Stomach (tissue), 8 donors: ENCODE measurements at regions not wholly inside any gene's neighbourhood (a gene's known extent, or its start where the extent isn't known, plus 50 kb on each side); places are given as distances from the start of the nearest gene placed in this dataset.
"Not testable (repeated sequence)": the region's sequence is repeated elsewhere in the genome, so short reads cannot be mapped to it uniquely, and the experiment has no call there.

ENCODE experiments used
- DNase-seq, 2 donors: peaks; one replicate each; pipeline versions ENCODE4 v3.0.0 to v3.0.0-alpha.2; 2013 to 2019
- H3K27ac ChIP-seq, 5 donors: fragments of 200-600 bp in 4 of 5; sonication (generic) in 4 of 5; one replicate each; pipeline ENCODE4 v1.5.1; 2013 to 2019; ENCODE audit warnings: mild to moderate bottlenecking in 1 of 5, moderate library complexity in 1 of 5
- H3K27me3 ChIP-seq, 3 donors: fragments of 200-600 bp; sonication (generic); one replicate each; pipeline ENCODE4 v1.5.1; 2017 to 2019; ENCODE audit warnings: mixed run types in 1 of 3
- H3K36me3 ChIP-seq, 4 donors: fragments of 200-600 bp; sonication (generic); 1 replicate in 3 of 4; 2 replicates in 1 of 4; pipeline ENCODE4 v1.5.1; 2016 to 2019
- H3K4me1 ChIP-seq, 4 donors: fragments of 200-600 bp; sonication (generic); one replicate each; pipeline ENCODE4 v1.5.1; 2016 to 2019
- H3K4me3 ChIP-seq, 4 donors: fragments of 200-600 bp; sonication (generic) in 3 of 4; one replicate each; pipeline ENCODE4 v1.5.1; 2016 to 2019; ENCODE audit warnings: mild to moderate bottlenecking in 1 of 4
- H3K9me3 ChIP-seq, 4 donors: fragments of 200-600 bp; sonication (generic); one replicate each; pipeline ENCODE4 v1.5.1; 2016 to 2019
- CTCF ChIP-seq, 7 experiments: fragments of 450-650 bp in 4 of 7; fragments of 200-600 bp in 3 of 7; sonication (generic) in 3 of 7; IDR thresholded peaks; one replicate each; pipeline ENCODE4 v1.5.1; 2016 to 2019; ENCODE audit warnings: antibody characterized with exemption in 7 of 7, control low read depth in 2 of 7, mild to moderate bottlenecking in 1 of 7
- EP300 ChIP-seq: sonication (generic); formaldehyde crosslinking; IDR thresholded peaks from one replicate; pipeline ENCODE4 v1.6.1; 2017; ENCODE audit warnings: antibody characterized with exemption
- POLR2A ChIP-seq, 4 donors: fragments of 450-650 bp; IDR thresholded peaks; one replicate each; pipeline ENCODE4 v1.6.1; 2016; ENCODE audit warnings: antibody characterized with exemption in 4 of 4, control low read depth in 2 of 4, mild to moderate bottlenecking in 1 of 4, moderate library complexity in 1 of 4
- POLR2AphosphoS5 ChIP-seq, 3 donors: sonication (generic); formaldehyde crosslinking; IDR thresholded peaks; one replicate each; pipeline ENCODE4 v1.6.1; 2016; ENCODE audit warnings: antibody characterized with exemption in 3 of 3
- WGBS, 5 donors: extraction: QIAGEN DNeasy Blood & Tissue Kit in 3 of 5; methylation state at CpG; one replicate each; pipeline versions ENCODE4 v1.1.5 to v1.1.7; 2013 to 2018; 5-methylcytosine and 5-hydroxymethylcytosine counted together
- intact Hi-C: fragments of 100-400 bp; cut with DNase I; formaldehyde crosslinking; loops from one replicate; pipeline ENCODE4 v1.15.1; 2023; ENCODE audit warnings: low total_unique reads
- donor health status: healthy with polysubstance abuse.
- donor health status: Bipolar disorder and iron deficiency.
- donor health status: healthy.

GRCh38 chr1:95659166-95659565, 425.2 kb downstream of the RWDD3 start:
- Histone ChIP-seq H3K9me3 (peaks cover 0 to 17% (median 13%) of the 10 kb centered on the region in 4 donors), H3K27me3 (no peaks in the 10 kb centered on the region), H3K4me3 (no peak overlapping the region), H3K36me3 (no peaks in the 10 kb centered on the region), H3K4me1 (peaks cover 0 to 15% (median 0%) of the 10 kb centered on the region in 4 donors), H3K27ac (no peak overlapping the region)
- no peak for TF ChIP-seq POLR2A (IDR thresholded peaks at IDR 0.05)
- TF ChIP-seq CTCF (IDR thresholded peaks at IDR 0.05) = no peak
- no peak for TF ChIP-seq EP300
- no peak for TF ChIP-seq POLR2AphosphoS5 (IDR thresholded peaks at IDR 0.05)
- no peak for DNase-seq
- 88 to 98% (median 94%) methylated on average over 2 of the region's 2 CpGs for WGBS, 5 donors
- intact Hi-C loops = no loop called here

GRCh38 chr1:95659588-95659987, 425.6 kb downstream of the RWDD3 start:
- Histone ChIP-seq H3K4me3 (no peak overlapping the region), H3K27me3 (no peaks in the 10 kb centered on the region), H3K4me1 (peaks cover 0 to 15% (median 0%) of the 10 kb centered on the region in 4 donors), H3K9me3 (peaks cover 0 to 17% (median 13%) of the 10 kb centered on the region in 4 donors), H3K27ac (no peak overlapping the region), H3K36me3 (no peaks in the 10 kb centered on the region)
- no peak for DNase-seq
- WGBS, 5 donors = 26 to 46% (median 27%) methylated on average over 4 of the region's 4 CpGs
- TF ChIP-seq CTCF (IDR thresholded peaks at IDR 0.05) (no peak), POLR2A (IDR thresholded peaks at IDR 0.05) (no peak), EP300 (no peak), POLR2AphosphoS5 (IDR thresholded peaks at IDR 0.05) (no peak)
- intact Hi-C loops = no loop called here

GRCh38 chr1:95660736-95661135, 426.7 kb downstream of the RWDD3 start:
- Histone ChIP-seq H3K27ac (no peak overlapping the region), H3K4me3 (no peak overlapping the region), H3K9me3 (peaks cover 0 to 17% (median 13%) of the 10 kb centered on the region in 4 donors), H3K4me1 (peaks cover 0 to 15% (median 0%) of the 10 kb centered on the region in 4 donors), H3K36me3 (no peaks in the 10 kb centered on the region), H3K27me3 (no peaks in the 10 kb centered on the region)
- TF ChIP-seq POLR2A (IDR thresholded peaks at IDR 0.05) (no peak), POLR2AphosphoS5 (IDR thresholded peaks at IDR 0.05) (no peak), EP300 (no peak), CTCF (IDR thresholded peaks at IDR 0.05) (no peak)
- intact Hi-C loops = no loop called here
- DNase-seq = no peak
- 22 to 37% (median 34%) methylated on average over 2 of the region's 2 CpGs for WGBS, 5 donors

GRCh38 chr1:95663530-95663929, 429.5 kb downstream of the RWDD3 start:
- H3K9me3 ChIP-seq = peaks cover 0 to 17% (median 13%) of the 10 kb centered on the region in 4 donors
- H3K36me3 ChIP-seq, H3K4me3 ChIP-seq, H3K27ac ChIP-seq, DNase-seq, H3K27me3 ChIP-seq, intact Hi-C loops: not testable (repeated sequence)
- 82 to 95% (median 92%) methylated on average over 8 of the region's 8 CpGs for WGBS, 5 donors
- peaks cover 0 to 15% (median 0%) of the 10 kb centered on the region in 4 donors for H3K4me1 ChIP-seq

- DNase-seq = peak in 1 of 2 donors; percentile 5
- Histone ChIP-seq H3K36me3 (no peaks in the 10 kb centered on the region), H3K9me3 (peaks cover 0 to 8% (median 7%) of the 10 kb centered on the region in 4 donors), H3K4me1 (no peaks in the 10 kb centered on the region), H3K4me3 (no peak overlapping the region), H3K27ac (no peak overlapping the region), H3K27me3 (no peaks in the 10 kb centered on the region)
- intact Hi-C loops = no loop called here
- TF ChIP-seq EP300 (no peak), POLR2A (IDR thresholded peaks at IDR 0.05) (no peak), POLR2AphosphoS5 (IDR thresholded peaks at IDR 0.05) (no peak), CTCF (IDR thresholded peaks at IDR 0.05) (no peak)
- WGBS, 5 donors = 30 to 48% (median 34%) methylated on average over 3 of the region's 3 CpGs
These were observed 434.2 kb downstream of the RWDD3 start for GRCh38 chr1:95668165-95668564.

GRCh38 chr1:95669638-95670037, 435.6 kb downstream of the RWDD3 start:
- WGBS, 5 donors = 93 to 97% (median 96%) methylated on average over 5 to 29 of the region's 29 CpGs
- DNase-seq, intact Hi-C loops: not testable (repeated sequence)

More at GRCh38 chr1:95669638-95670037, 435.6 kb downstream of the RWDD3 start:
- H3K9me3 ChIP-seq, H3K4me1 ChIP-seq, H3K27ac ChIP-seq, H3K4me3 ChIP-seq, H3K36me3 ChIP-seq, H3K27me3 ChIP-seq: not testable (repeated sequence)
